ENCODE measurements at regions not wholly inside any gene's neighbourhood (a gene's known extent, or its start where the extent isn't known, plus 50 kb on each side); places are given as distances from the start of the nearest gene placed in this dataset.

DNA sequence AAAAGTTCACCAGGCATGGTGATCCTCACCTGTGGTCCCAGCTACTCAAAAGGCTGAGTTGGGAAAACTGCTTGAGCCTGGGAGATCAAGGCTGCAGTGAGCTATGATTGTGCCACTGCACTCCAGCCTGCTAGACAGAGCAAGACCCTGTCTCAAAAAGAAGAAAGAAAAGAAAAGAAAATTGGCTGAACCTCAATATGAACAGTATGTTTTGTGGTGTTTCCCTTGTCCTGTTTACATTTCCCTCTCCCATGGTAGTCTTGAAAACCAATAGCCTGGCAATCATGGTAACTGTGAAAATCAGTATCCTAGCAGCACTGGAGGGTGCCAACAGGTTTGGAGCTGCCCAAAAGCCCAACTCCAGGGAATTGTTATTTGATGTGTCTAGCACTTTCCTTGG is 174.1 kb upstream of the NR4A3 start:
- Histone ChIP-seq H3K27me3 (ENCODE audit: control insufficient read depth, insufficient read depth, low read length) (no peaks in the 10 kb centered on the region), H2AFZ (no peak overlapping the region), H3K4me1 (no peaks in the 10 kb centered on the region), H3K9ac (no peak overlapping the region), H3K4me3 (ENCODE audit: low read depth, low read length) (no peak overlapping the region), H3K79me2 (no peaks in the 10 kb centered on the region), H3K36me3 (ENCODE audit: control insufficient read depth, insufficient read depth, low read length) (no peaks in the 10 kb centered on the region), H3K9me3 (ENCODE audit: control insufficient read depth, low read length) (no peaks in the 10 kb centered on the region), H3K4me2 (ENCODE audit: low read length) (no peak overlapping the region), H3K27ac (no peak overlapping the region)
- TF ChIP-seq, protein P1, sequence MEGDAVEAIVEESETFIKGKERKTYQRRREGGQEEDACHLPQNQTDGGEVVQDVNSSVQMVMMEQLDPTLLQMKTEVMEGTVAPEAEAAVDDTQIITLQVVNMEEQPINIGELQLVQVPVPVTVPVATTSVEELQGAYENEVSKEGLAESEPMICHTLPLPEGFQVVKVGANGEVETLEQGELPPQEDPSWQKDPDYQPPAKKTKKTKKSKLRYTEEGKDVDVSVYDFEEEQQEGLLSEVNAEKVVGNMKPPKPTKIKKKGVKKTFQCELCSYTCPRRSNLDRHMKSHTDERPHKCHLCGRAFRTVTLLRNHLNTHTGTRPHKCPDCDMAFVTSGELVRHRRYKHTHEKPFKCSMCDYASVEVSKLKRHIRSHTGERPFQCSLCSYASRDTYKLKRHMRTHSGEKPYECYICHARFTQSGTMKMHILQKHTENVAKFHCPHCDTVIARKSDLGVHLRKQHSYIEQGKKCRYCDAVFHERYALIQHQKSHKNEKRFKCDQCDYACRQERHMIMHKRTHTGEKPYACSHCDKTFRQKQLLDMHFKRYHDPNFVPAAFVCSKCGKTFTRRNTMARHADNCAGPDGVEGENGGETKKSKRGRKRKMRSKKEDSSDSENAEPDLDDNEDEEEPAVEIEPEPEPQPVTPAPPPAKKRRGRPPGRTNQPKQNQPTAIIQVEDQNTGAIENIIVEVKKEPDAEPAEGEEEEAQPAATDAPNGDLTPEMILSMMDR (IDR thresholded peaks at IDR 0.05), result no peak

DNA sequence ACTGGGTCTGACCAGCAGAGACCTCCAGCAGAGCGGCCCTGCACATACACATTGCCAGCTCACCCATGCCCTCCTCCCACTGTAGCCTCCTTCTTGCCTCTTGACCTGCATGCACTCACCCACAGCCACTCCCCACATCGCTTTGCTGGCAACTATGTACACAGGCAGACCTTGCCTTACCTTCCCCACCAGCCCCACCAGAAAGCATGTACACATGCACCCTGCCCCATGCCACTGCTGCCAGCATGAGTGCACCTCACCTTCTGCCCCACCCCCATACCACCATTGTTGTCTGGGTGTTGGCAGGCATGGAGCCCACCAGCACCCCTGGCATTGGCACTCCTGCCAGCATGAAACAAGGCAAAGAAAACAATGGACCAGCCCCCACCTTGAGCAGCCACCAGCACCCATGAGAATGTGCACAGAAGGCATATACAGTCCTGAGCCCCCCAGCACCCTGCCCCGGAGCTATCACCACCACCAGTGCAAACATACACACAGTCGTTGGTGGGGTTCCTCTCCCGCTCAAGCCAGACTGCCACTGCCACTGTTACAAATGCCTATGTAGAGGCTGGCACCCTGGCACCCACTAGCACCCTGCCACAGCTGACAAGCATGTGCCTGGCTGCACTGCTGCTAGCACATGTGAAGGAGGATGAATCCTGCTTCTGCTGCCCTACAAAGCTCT is 171.4 kb upstream of the NR4A3 start:
- Histone ChIP-seq H3K4me3 (ENCODE audit: low read depth, low read length) (no peak overlapping the region), H3K9ac (no peak overlapping the region)

DNA sequence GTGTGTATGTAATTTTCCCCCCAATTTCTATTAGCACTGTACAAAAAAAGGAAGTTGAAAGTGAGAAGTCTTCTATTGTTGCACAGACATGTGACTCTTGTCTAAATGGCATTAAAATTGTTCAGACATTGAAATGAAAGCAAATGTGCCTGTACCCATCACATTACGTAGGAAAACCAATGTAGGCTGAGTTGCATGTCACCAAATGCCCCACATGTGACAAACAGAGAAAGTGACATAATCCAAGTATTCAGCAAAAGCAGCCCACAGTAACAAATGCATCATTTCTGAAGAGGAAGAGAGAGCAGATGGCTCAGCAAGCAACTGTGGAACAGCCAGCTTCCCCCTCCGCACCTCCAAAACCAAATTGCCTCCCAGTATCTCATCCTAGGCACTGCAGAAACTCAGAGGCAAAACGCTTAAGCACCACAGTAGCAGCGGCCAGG is 161.5 kb upstream of the NR4A3 start:
- H2AFZ ChIP-seq, result no peak overlapping the region
- no peaks in the 10 kb centered on the region for H3K9me3 ChIP-seq (ENCODE audit: control insufficient read depth, low read length)
- H3K27ac ChIP-seq, result no peak overlapping the region
- no peaks in the 10 kb centered on the region for H3K4me1 ChIP-seq
- H3K79me2 ChIP-seq, result no peaks in the 10 kb centered on the region
- no peak overlapping the region for H3K4me3 ChIP-seq (ENCODE audit: low read depth, low read length)
- TF ChIP-seq, protein P1 (IDR thresholded peaks at IDR 0.05), result no peak
- H3K36me3 ChIP-seq (ENCODE audit: control insufficient read depth, insufficient read depth, low read length), result no peaks in the 10 kb centered on the region
- H3K9ac ChIP-seq, result no peak overlapping the region
- no peaks in the 10 kb centered on the region for H3K27me3 ChIP-seq (ENCODE audit: control insufficient read depth, insufficient read depth, low read length)
- no peak overlapping the region for H3K4me2 ChIP-seq (ENCODE audit: low read length)

More for the DNA sequence above, 171.4 kb upstream of the NR4A3 start:
- no peak overlapping the region for H2AFZ ChIP-seq
- H3K4me1 ChIP-seq, result no peaks in the 10 kb centered on the region
- H3K27me3 ChIP-seq (ENCODE audit: control insufficient read depth, insufficient read depth, low read length), result no peaks in the 10 kb centered on the region
- no peak overlapping the region for H3K4me2 ChIP-seq (ENCODE audit: low read length)
- no peaks in the 10 kb centered on the region for H3K9me3 ChIP-seq (ENCODE audit: control insufficient read depth, low read length)
- H3K79me2 ChIP-seq, result no peaks in the 10 kb centered on the region
- TF ChIP-seq, protein P1 (IDR thresholded peaks at IDR 0.05), result no peak
- no peak overlapping the region for H3K27ac ChIP-seq
- H3K36me3 ChIP-seq (ENCODE audit: control insufficient read depth, insufficient read depth, low read length), result no peaks in the 10 kb centered on the region

DNA sequence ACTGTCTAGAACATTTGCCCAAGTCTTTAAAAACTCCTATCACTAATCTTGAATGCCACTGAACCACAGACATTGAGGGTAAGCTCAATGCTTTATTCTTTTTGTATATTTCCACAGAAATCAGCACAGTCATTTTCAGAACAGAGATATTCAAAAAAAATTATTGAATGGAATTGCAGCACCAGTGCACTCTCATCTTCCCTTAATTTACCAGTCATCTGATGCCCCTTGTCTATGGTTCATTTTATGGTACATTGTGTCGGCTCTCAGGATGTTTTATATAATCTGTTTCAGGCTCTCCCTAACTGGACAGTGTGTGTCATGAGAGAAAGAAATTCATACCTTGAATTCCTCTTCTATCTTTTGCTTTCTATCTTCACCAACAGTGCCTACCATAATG is 158.4 kb upstream of the NR4A3 start:
- Histone ChIP-seq H3K79me2 (no peaks in the 10 kb centered on the region), H3K9me3 (ENCODE audit: control insufficient read depth, low read length) (no peaks in the 10 kb centered on the region), H3K27ac (no peak overlapping the region), H2AFZ (no peak overlapping the region), H3K9ac (no peak overlapping the region), H3K27me3 (ENCODE audit: control insufficient read depth, insufficient read depth, low read length) (no peaks in the 10 kb centered on the region), H3K4me3 (ENCODE audit: low read depth, low read length) (no peak overlapping the region), H3K36me3 (ENCODE audit: control insufficient read depth, insufficient read depth, low read length) (no peaks in the 10 kb centered on the region), H3K4me2 (ENCODE audit: low read length) (no peak overlapping the region), H3K4me1 (no peaks in the 10 kb centered on the region)
- TF ChIP-seq, protein P1 (IDR thresholded peaks at IDR 0.05), result no peak

GRCh38 chr9:99663856-99664255 is 157.8 kb upstream of the NR4A3 start:
- TF ChIP-seq, protein P1 (IDR thresholded peaks at IDR 0.05), result no peak
- H3K4me1 ChIP-seq, result no peaks in the 10 kb centered on the region
- no peak overlapping the region for H3K27ac ChIP-seq
- H3K4me2 ChIP-seq (ENCODE audit: low read length), result no peak overlapping the region
- no peak overlapping the region for H2AFZ ChIP-seq
- H3K36me3 ChIP-seq (ENCODE audit: control insufficient read depth, insufficient read depth, low read length), result no peaks in the 10 kb centered on the region
- H3K9ac ChIP-seq, result no peak overlapping the region
- H3K79me2 ChIP-seq, result no peaks in the 10 kb centered on the region
- no peak overlapping the region for H3K4me3 ChIP-seq (ENCODE audit: low read depth, low read length)
- H3K27me3 ChIP-seq (ENCODE audit: control insufficient read depth, insufficient read depth, low read length), result no peaks in the 10 kb centered on the region
- H3K9me3 ChIP-seq (ENCODE audit: control insufficient read depth, low read length), result no peaks in the 10 kb centered on the region

All from parathyroid adenoma (tissue), 2 donors.